SK-N-SH (cell line): ENCODE measurements at regions not wholly inside any gene's neighbourhood (a gene's known extent, or its start where the extent isn't known, plus 50 kb on each side); places are given as distances from the start of the nearest gene placed in this dataset.
A peak's percentile ranks its signal among the peaks of the same experiment; 100 is the strongest.

Experiments
- CTCF ChIA-PET: fragments of 300-600, 350-600 bp; formaldehyde crosslinking; extraction: SDS; loops from one replicate; lab custom pipeline; 2021; lab: Yijun Ruan, JAX
- POLR2A ChIA-PET: fragments of 350-600 bp; sonication (Branson Sonifier 250); formaldehyde crosslinking; extraction: SDS; loops from one replicate; lab custom pipeline; 2020; ENCODE audit warnings: antibody characterized with exemption, inconsistent platforms; lab: Yijun Ruan, JAX
- DNase-seq: peaks from one replicate; pipeline ENCODE4 v3.0.0; 2012
- H2AFZ ChIP-seq: fragments of 200-600 bp; sonication (generic); 2 replicates; pipeline ENCODE4 v1.8.1; 2016; ENCODE audit warnings: antibody characterized with exemption, mild to moderate bottlenecking, low read depth
- H3F3A ChIP-seq: fragments of 200-600 bp; sonication (generic); replicated peaks from 2 replicates; pipeline ENCODE3; 2016; ENCODE audit warnings: antibody characterized with exemption, mild to moderate bottlenecking; ENCODE audit not compliant: insufficient read depth
- H3K27ac ChIP-seq, 2 experiments: fragments of 200-500 bp in 1 of 2; fragments of 200-600 bp in 1 of 2; sonication (Bioruptor generic) in 1 of 2; sonication (generic), shearing (Covaris generic) in 1 of 2; 2 replicates each; pipeline versions ENCODE4 v1.5.1 to v1.6.1; 2014 to 2016; ENCODE audit warnings: low read depth in 2 of 2, inconsistent platforms in 1 of 2, low read length in 1 of 2, mild to moderate bottlenecking in 1 of 2, mixed read lengths in 1 of 2
- H3K27me3 ChIP-seq: fragments of 200-600 bp; sonication (generic), shearing (Covaris generic); 2 replicates; pipeline ENCODE4 v1.6.1; 2016; ENCODE audit warnings: mixed run types; ENCODE audit not compliant: insufficient read depth
- H3K36me3 ChIP-seq, 2 experiments: fragments of 200-500 bp in 1 of 2; fragments of 200-600 bp in 1 of 2; sonication (Bioruptor generic) in 1 of 2; sonication (generic) in 1 of 2; replicated peaks in 1 of 2; 2 replicates each; pipeline versions ENCODE3 to v1.5.1; 2014 to 2016; ENCODE audit warnings: low read length in 1 of 2, mild to moderate bottlenecking in 1 of 2; ENCODE audit not compliant: insufficient read depth in 2 of 2, control insufficient read depth in 1 of 2
- H3K4me1 ChIP-seq, 2 experiments: fragments of 200-500 bp in 1 of 2; fragments of 200-600 bp in 1 of 2; sonication (Bioruptor generic) in 1 of 2; sonication (generic), shearing (Covaris generic) in 1 of 2; 2 replicates each; pipeline versions ENCODE4 v1.5.1 to v1.6.1; 2014 to 2016; ENCODE audit warnings: low read depth in 1 of 2, low read length in 1 of 2, mixed run types in 1 of 2; ENCODE audit not compliant: insufficient read depth in 2 of 2, control insufficient read depth in 1 of 2
- H3K4me2 ChIP-seq: fragments of 200-600 bp; sonication (generic), shearing (Covaris generic); 2 replicates; pipeline ENCODE4 v1.6.1; 2017; ENCODE audit warnings: mixed run types
- H3K4me3 ChIP-seq, 2 experiments: fragments of 200-500 bp in 1 of 2; fragments of 200-600 bp in 1 of 2; sonication (Bioruptor generic) in 1 of 2; sonication (generic), shearing (Covaris generic) in 1 of 2; 2 replicates each; pipeline versions ENCODE4 v1.5.1 to v1.8.1; 2014 to 2016; ENCODE audit warnings: low read depth in 2 of 2, inconsistent platforms in 1 of 2, low read length in 1 of 2, mild to moderate bottlenecking in 1 of 2, mixed read lengths in 1 of 2, moderate library complexity in 1 of 2
- H3K79me2 ChIP-seq: fragments of 200-600 bp; sonication (generic); 2 replicates; pipeline ENCODE4 v1.8.1; 2017; ENCODE audit warnings: mild to moderate bottlenecking; ENCODE audit not compliant: insufficient read depth
- H3K9ac ChIP-seq: fragments of 200-600 bp; sonication (generic); 2 replicates; pipeline ENCODE4 v1.6.1; 2017; ENCODE audit warnings: mixed run types
- H3K9me2 ChIP-seq: fragments of 200-600 bp; sonication (generic); 2 replicates; pipeline ENCODE4 v1.6.1; 2017; ENCODE audit warnings: mixed run types
- H3K9me3 ChIP-seq: fragments of 200-600 bp; sonication (generic); 2 replicates; pipeline ENCODE4 v1.6.1; 2017; ENCODE audit warnings: mixed run types, mild to moderate bottlenecking, moderate library complexity
- H4K20me1 ChIP-seq: fragments of 200-600 bp; sonication (generic); 2 replicates; pipeline ENCODE4 v1.6.1; 2017; ENCODE audit warnings: mild to moderate bottlenecking, mixed run types; ENCODE audit not compliant: insufficient read depth
- ELF1 ChIP-seq: IDR thresholded peaks from 2 replicates; pipeline ENCODE4 v1.4.0; 2012
- FOXJ3 ChIP-seq: sonication (generic); formaldehyde crosslinking; IDR thresholded peaks from 2 replicates; pipeline ENCODE4 v1.5.1; 2020; ENCODE audit warnings: mild to moderate bottlenecking, missing genetic modification reagents
- GATA2 ChIP-seq: sonication (generic); formaldehyde crosslinking; IDR thresholded peaks from 2 replicates; pipeline ENCODE4 v1.5.0; 2020; ENCODE audit warnings: mild to moderate bottlenecking, missing genetic modification reagents
- JUND ChIP-seq: IDR thresholded peaks from 2 replicates; pipeline ENCODE4 v1.4.0; 2012
- MEF2A ChIP-seq: IDR thresholded peaks from 2 replicates; pipeline ENCODE4 v1.4.0; 2012; ENCODE audit warnings: low read depth, borderline replicate concordance
- NFIC ChIP-seq: IDR thresholded peaks from 2 replicates; pipeline ENCODE4 v1.4.0; 2012; ENCODE audit warnings: borderline replicate concordance
- POLR2AphosphoS5 ChIP-seq: IDR thresholded peaks from 2 replicates; pipeline ENCODE4 v1.6.1; 2012; ENCODE audit warnings: low read depth, low read length
- RAD21 ChIP-seq: IDR thresholded peaks from 2 replicates; pipeline ENCODE4 v1.6.1; 2012; ENCODE audit warnings: mild to moderate bottlenecking, low read length
- RFX5 ChIP-seq: IDR thresholded peaks from 2 replicates; pipeline ENCODE4 v1.6.1; 2012; ENCODE audit warnings: mild to moderate bottlenecking, improper control_type of control experiment, low read length
- RXRA ChIP-seq: IDR thresholded peaks from 2 replicates; pipeline ENCODE4 v1.4.0; 2012; ENCODE audit warnings: low read depth, mild to moderate bottlenecking, borderline replicate concordance
- SMC3 ChIP-seq: IDR thresholded peaks from 2 replicates; pipeline ENCODE4 v1.6.1; 2012; ENCODE audit warnings: low read depth, low read length, improper control_type of control experiment
- TCF12 ChIP-seq: IDR thresholded peaks from 2 replicates; pipeline ENCODE4 v1.4.0; 2012
- YY1 ChIP-seq: IDR thresholded peaks from 2 replicates; pipeline ENCODE4 v1.4.0; 2012; ENCODE audit warnings: low read depth, mild to moderate bottlenecking
- WGBS: methylation state at CpG from one replicate; pipeline ENCODE4 v1.1.6; 2017; ENCODE audit warnings: low lambda C conversion rate; 5-methylcytosine and 5-hydroxymethylcytosine counted together
- TF ChIP-seq, protein P1 (sequence below): IDR thresholded peaks from 2 replicates; pipeline ENCODE4 v1.6.1; 2012; ENCODE audit warnings: mild to moderate bottlenecking, low read depth, low read length, moderate library complexity
- TF ChIP-seq, protein P2 (sequence below): fragments of 150-350 bp; IDR thresholded peaks from 2 replicates; pipeline ENCODE4 v1.6.1; 2016; ENCODE audit warnings: mild to moderate bottlenecking, low read depth, low read length

DNA sequence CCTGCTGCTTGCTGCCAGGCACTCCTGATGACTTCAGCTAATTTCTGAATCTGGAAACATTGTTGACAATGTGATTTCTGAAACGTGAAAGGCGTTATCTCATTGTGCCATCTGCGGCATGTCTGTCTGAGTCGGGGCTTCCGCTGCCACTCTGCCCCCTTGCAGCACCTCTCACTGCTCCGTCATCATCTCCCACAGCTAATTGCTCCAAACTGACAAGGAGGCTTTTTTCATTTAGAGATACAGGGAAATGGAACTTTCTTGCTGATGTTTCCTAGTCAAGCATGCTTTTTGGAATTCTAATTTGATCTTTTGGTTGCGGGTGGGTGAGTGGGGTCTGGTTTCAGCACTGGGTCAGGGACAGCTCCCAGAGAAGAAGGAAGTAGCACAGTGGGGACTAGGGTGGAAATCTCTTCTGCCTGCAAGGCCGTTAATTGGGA lies 233.5 kb downstream of the DHX35 start:
- no peak overlapping the region for H3K4me2 ChIP-seq
- peak overlapping the region in 1 of 2 experiments; percentile 72; a peak in 1 of 4 replicates for H3K27ac ChIP-seq
- no peaks in the 10 kb centered on the region for H3K79me2 ChIP-seq
- no peaks in the 10 kb centered on the region for H4K20me1 ChIP-seq
- H3K4me1 ChIP-seq: peaks cover 0 to 8% of the 10 kb centered on the region in 2 experiments; a peak in 1 of 4 replicates
- CTCF ChIA-PET: interaction anchor here (0.8 to 2.3 kb wide), 5 partner anchors 18 to 145 kb away, joined by 3 to 13 read pairs (median 3); no protein-coding TSS in a partner anchor
- WGBS: 5% methylated on average over 3 of the region's 8 CpGs
- no peaks in the 10 kb centered on the region for H3K36me3 ChIP-seq
- no peak overlapping the region; a peak in 1 of 4 replicates for H3K4me3 ChIP-seq
- no peaks in the 10 kb centered on the region for H3K27me3 ChIP-seq
- peak; percentile 44 for DNase-seq
- H2AFZ ChIP-seq: no peak overlapping the region
- H3K9me3 ChIP-seq: no peaks in the 10 kb centered on the region
- POLR2A ChIA-PET: no interaction called here
- H3F3A ChIP-seq: no peaks in the 10 kb centered on the region
- H3K9me2 ChIP-seq: no peaks in the 10 kb centered on the region
- no peak overlapping the region for H3K9ac ChIP-seq
- TF ChIP-seq, protein P1, sequence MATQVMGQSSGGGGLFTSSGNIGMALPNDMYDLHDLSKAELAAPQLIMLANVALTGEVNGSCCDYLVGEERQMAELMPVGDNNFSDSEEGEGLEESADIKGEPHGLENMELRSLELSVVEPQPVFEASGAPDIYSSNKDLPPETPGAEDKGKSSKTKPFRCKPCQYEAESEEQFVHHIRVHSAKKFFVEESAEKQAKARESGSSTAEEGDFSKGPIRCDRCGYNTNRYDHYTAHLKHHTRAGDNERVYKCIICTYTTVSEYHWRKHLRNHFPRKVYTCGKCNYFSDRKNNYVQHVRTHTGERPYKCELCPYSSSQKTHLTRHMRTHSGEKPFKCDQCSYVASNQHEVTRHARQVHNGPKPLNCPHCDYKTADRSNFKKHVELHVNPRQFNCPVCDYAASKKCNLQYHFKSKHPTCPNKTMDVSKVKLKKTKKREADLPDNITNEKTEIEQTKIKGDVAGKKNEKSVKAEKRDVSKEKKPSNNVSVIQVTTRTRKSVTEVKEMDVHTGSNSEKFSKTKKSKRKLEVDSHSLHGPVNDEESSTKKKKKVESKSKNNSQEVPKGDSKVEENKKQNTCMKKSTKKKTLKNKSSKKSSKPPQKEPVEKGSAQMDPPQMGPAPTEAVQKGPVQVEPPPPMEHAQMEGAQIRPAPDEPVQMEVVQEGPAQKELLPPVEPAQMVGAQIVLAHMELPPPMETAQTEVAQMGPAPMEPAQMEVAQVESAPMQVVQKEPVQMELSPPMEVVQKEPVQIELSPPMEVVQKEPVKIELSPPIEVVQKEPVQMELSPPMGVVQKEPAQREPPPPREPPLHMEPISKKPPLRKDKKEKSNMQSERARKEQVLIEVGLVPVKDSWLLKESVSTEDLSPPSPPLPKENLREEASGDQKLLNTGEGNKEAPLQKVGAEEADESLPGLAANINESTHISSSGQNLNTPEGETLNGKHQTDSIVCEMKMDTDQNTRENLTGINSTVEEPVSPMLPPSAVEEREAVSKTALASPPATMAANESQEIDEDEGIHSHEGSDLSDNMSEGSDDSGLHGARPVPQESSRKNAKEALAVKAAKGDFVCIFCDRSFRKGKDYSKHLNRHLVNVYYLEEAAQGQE: peak; percentile 79; the same call in 1 of the 2 replicates
- TF ChIP-seq SMC3: no peak
- peak; percentile 58; the same call in 1 of the 2 replicates for TF ChIP-seq FOXJ3
- peak; percentile 95 for TF ChIP-seq GATA2
- TF ChIP-seq TCF12: no peak
- TF ChIP-seq, protein P2, sequence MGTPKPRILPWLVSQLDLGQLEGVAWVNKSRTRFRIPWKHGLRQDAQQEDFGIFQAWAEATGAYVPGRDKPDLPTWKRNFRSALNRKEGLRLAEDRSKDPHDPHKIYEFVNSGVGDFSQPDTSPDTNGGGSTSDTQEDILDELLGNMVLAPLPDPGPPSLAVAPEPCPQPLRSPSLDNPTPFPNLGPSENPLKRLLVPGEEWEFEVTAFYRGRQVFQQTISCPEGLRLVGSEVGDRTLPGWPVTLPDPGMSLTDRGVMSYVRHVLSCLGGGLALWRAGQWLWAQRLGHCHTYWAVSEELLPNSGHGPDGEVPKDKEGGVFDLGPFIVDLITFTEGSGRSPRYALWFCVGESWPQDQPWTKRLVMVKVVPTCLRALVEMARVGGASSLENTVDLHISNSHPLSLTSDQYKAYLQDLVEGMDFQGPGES: no peak
- TF ChIP-seq, all 33 proteins: peak for 3

DNA sequence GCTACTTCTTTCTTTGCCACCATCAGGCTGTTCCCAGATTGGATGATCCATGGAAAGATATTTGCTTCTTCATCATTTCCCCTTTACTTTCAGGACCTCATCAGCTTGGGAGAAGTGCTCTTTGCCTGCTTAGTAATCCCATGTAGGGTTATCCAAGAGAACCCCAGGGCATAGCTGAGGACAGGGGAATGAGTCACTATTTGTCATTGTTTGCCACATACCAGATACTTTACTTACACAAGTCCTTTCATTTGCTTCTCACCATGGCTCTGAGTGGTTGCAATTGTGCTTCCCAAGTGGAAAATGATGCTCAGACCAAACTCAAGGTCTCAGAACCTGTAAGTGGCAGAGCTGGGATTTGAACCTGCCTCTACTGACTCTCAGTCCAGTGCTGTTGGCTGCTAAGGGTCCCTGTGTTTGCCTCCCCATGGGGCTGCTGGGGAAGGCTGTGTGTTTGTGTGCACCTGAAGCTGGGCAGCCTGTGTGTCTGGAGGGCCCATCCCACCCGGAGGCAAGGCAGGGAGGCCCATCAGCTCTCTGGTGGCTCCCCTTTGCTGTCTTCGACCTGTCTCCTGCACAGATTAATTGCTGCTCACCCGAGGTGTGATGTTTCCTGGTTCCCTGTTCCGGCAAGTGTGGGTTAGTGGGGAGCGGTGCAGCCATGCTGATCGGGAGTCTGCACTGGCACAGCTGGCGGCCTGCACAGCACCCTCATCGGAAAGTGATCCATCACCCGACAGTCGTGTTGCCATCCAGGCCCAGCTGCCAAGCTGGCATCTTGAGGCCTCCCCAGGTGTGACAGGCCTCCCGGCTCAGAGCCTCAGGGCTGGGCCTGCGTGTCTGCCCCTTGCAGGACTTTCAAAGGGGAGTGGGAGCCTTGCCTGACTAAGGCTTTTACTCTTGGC lies 228.8 kb downstream of the DHX35 start:
- Histone ChIP-seq H3K27ac (no peak overlapping the region), H3K9me3 (no peaks in the 10 kb centered on the region), H3F3A (no peaks in the 10 kb centered on the region), H3K36me3 (no peaks in the 10 kb centered on the region), H3K9ac (no peak overlapping the region), H3K4me3 (no peak overlapping the region), H3K4me1 (peaks cover 0 to 8% of the 10 kb centered on the region in 2 experiments; a peak in 1 of 4 replicates), H2AFZ (no peak overlapping the region), H3K4me2 (no peak overlapping the region), H3K79me2 (no peaks in the 10 kb centered on the region), H4K20me1 (no peaks in the 10 kb centered on the region), H3K9me2 (no peaks in the 10 kb centered on the region), H3K27me3 (no peaks in the 10 kb centered on the region)
- no peak for DNase-seq
- WGBS: 37% methylated on average over 4 of the region's 12 CpGs
- ChIA-PET CTCF (no interaction called here), POLR2A (no interaction called here)
- TF ChIP-seq RAD21 (no peak), RXRA (no peak), NFIC (no peak), POLR2AphosphoS5 (no peak), MEF2A (no peak), RFX5 (no peak), YY1 (no peak), JUND (no peak), ELF1 (no peak)
